SIG-M5 treated with dmso at 0.1 percent for 504 hours (cell line): ENCODE measurements at regions not wholly inside any gene's neighbourhood (a gene's known extent, or its start where the extent isn't known, plus 50 kb on each side); places are given as distances from the start of the nearest gene placed in this dataset.
"Not testable (repeated sequence)": the region's sequence is repeated elsewhere in the genome, so short reads cannot be mapped to it uniquely, and the experiment has no call there.

ENCODE experiments used
- DNase-seq: peaks from one replicate; lab custom pipeline; 2025; ENCODE audit not compliant: unreplicated experiment; lab: John Stamatoyannopoulos, UW

DNA sequence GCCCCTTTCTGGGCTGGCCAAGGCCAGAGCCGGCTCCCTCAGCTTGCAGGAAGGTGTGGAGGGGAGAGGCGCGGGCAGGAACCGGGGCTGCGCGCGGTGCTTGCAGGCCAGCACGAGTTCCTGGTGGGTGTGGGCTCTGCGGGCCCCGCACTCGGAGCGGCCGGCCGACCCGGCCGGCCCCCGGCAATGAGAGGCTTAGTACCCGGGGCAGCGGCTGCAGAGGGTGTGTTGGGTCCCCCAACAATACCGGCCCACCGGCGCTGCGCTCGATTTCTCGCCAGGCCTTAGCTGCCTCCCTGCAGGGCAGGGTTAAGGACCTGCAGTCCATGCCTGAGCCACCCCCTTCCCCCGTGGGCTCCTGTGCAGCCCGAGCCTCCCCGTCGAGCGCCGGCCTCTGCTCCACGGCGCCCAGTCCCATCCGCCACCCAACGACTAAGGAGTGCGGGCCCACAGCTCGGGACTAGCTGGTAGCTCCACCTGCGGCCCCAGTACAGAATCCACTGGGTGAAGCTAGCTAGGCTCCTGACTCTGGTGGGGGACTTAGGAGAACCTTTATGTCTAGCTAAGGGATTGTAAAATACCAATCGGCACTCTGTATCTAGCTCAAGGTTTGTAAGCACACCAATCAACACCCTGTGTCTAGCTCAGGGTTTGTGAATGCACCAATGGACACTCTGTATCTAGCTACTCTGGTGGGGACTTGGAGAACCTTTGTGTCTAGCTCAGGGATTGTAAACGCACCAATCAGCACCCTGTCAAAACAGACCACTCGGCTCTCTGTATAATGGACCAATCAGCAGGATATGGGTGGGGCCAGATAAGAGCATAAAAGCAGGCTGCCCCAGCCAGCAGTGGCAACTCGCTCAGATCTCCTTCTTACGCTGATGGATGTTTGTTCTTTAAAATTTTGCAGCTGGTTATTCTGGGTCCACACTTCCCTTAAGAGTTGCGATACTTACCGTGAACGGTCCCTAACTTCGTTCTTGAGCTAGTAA lies 167.4 kb upstream of the RREB1 start:
- no peak for DNase-seq

- DNase-seq, result no peak
Observed at GRCh38 chr6:6941201-6941600, 166.6 kb upstream of the RREB1 start.

DNA sequence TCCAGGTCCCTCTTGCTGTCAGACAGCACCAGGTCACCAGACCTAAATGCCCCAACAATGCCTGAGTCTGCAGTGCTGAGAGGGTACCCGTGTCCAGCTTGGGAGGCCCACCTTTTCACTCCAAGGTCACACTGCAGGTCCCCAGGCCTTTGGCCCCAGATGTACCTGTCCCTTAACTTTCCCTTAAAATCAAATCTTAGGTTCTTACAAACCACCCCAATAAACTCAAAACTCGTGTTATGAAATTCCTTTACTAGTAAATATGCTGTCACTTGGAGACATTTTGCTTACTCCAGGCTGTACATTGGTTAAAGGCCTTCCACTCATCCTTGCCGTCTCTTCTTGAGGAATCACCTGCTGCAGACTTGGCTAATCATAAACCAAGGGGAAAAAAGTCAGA lies 165.7 kb upstream of the RREB1 start:
- no peak for DNase-seq

GRCh38 chr6:6942831-6943230 lies 164.9 kb upstream of the RREB1 start:
- DNase-seq, result peak; percentile 87

DNA sequence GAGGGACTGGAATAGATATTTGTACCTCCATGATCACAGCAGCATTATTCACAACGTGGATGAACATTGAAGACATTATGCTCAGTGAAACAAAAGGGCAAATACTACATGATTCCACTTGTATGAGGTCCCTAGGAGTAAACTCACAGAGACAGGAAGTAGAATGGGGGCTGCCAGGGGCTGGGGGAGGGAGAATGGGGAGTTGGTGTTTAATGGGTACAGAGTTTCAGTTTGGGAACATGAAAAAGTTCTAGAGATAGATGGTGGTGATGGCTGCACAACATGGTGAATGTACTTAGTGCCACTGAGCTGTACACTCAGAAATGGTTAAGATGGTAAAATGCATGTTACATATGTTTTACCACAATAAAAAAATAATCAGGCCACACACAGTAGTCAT lies 164.3 kb upstream of the RREB1 start:
- no peak for DNase-seq

- no peak for DNase-seq
Observed at GRCh38 chr6:6946206-6947155, 161.3 kb upstream of the RREB1 start.

GRCh38 chr6:6950373-6951145 lies 157.2 kb upstream of the RREB1 start:
- DNase-seq, result no peak

GRCh38 chr6:6951355-6951754 lies 156.4 kb upstream of the RREB1 start:
- no peak for DNase-seq

GRCh38 chr6:6952484-6952883 lies 155.3 kb upstream of the RREB1 start:
- no peak for DNase-seq

GRCh38 chr6:6952927-6953326 lies 154.8 kb upstream of the RREB1 start:
- DNase-seq, result not testable (repeated sequence)

GRCh38 chr6:6960571-6961251 lies 147.1 kb upstream of the RREB1 start:
- no peak for DNase-seq

DNA sequence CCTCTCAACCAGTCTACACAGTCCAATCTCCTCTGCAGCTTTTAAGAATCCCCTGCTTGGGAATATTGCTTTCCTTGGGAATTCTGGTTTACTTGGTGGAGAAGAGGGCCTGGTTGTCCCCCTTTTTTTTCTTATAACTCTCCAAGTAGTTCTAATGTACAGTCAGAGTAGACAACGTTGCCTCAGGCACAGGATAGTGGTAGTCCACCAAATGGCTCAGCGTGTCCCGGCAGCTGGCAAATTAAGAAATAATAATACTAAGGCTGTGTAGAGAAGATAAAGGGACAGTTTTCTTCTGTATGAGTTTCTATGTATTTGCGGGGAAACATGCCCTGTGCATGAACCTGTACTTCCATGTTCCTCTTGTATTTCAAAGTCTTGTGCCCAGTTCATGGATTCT lies 145.7 kb upstream of the RREB1 start:
- no peak for DNase-seq

GRCh38 chr6:6962699-6963098 lies 145.1 kb upstream of the RREB1 start:
- no peak for DNase-seq

DNA sequence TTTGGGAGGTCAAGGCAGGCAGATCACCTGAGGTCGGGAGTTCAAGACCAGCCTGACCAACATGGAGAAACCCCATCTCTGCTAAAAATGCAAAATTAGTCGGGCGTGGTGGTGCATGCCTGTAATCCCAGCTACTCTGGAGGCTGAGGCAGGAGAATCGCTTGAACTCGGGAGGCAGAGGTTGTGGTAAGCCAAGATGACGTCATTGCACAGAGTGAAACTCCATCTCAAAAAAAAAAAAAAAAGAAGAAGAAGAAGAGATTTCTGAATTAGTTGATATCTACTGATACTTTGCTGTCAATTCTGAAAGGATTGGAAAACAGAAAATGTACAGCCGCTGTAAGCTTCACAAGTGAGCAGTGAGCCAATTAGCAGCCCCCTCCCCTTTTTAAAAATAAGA lies 144.4 kb upstream of the RREB1 start:
- DNase-seq, result not testable (repeated sequence)

GRCh38 chr6:6964675-6965074 lies 143.1 kb upstream of the RREB1 start:
- no peak for DNase-seq

GRCh38 chr6:6966127-6966526 lies 141.6 kb upstream of the RREB1 start:
- DNase-seq, result no peak

GRCh38 chr6:6966569-6966968 lies 141.2 kb upstream of the RREB1 start:
- no peak for DNase-seq

- no peak for DNase-seq
Observed at GRCh38 chr6:6968357-6968730, 139.4 kb upstream of the RREB1 start.

DNA sequence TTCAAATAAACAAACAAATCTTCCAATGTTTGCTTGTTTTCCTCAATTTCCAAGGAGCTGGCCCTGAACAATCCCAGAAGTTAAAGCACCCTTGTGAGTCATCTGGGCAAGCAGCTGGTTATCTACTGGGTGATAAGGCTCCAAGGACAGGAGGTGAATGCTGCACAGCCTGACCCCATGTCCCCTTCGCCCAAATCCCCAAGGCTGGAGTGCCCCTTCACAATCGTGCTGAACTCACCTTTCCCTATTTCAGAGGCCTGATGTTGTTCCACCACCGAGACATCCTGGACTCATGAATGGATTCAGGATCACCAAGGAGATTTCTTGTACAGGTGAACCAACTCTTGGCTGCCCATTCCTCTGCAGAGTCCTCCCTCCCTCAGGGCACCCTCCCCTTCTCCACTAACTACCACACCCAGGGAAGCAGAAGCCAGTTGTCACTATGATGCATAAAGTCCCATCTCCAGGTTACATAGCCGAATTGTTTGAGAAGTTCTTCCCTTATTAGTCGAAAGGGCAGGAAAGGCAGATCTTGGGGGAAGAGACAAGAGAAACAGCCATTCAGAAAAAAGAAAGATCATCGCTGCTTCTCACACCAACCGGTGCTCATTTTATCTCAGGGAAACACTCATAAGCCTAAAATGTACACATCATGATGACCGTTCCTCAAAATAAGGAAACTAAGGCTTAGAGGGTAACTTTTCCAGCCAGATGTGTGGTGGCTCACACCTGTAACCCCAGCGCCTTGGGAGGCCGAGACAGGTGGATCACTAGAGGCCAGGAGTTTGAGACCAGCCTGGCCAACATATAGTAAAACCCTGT lies 138.8 kb upstream of the RREB1 start:
- DNase-seq, result no peak
